KMS-11 (cell line): ENCODE measurements at regions not wholly inside any gene's neighbourhood (a gene's known extent, or its start where the extent isn't known, plus 50 kb on each side); places are given as distances from the start of the nearest gene placed in this dataset.

Experiments
- H2AFZ ChIP-seq: fragments of 200-600 bp; sonication (generic); 2 replicates; pipeline ENCODE4 v1.6.1; 2016; ENCODE audit warnings: antibody characterized with exemption, mixed run types, low read depth
- H3K27ac ChIP-seq: fragments of 200-600 bp; sonication (generic); 2 replicates; pipeline ENCODE4 v1.6.1; 2016; ENCODE audit warnings: mild to moderate bottlenecking, mixed run types
- H3K27me3 ChIP-seq: fragments of 200-600 bp; sonication (generic); 2 replicates; pipeline ENCODE4 v1.6.1; 2017; ENCODE audit warnings: mild to moderate bottlenecking, low read depth, mixed run types, moderate library complexity; ENCODE audit not compliant: insufficient read depth
- H3K36me3 ChIP-seq: fragments of 200-600 bp; sonication (generic); 2 replicates; pipeline ENCODE4 v1.6.1; 2017; ENCODE audit warnings: mild to moderate bottlenecking, mixed run types; ENCODE audit not compliant: insufficient read depth
- H3K4me1 ChIP-seq: fragments of 200-600 bp; sonication (generic); 2 replicates; pipeline ENCODE4 v1.6.1; 2016; ENCODE audit warnings: mild to moderate bottlenecking, low read depth, mixed run types; ENCODE audit not compliant: poor library complexity, severe bottlenecking
- H3K4me2 ChIP-seq: fragments of 200-600 bp; sonication (generic); 2 replicates; pipeline ENCODE4 v1.7.0; 2016; ENCODE audit warnings: mild to moderate bottlenecking, mixed run types
- H3K4me3 ChIP-seq: fragments of 200-600 bp; sonication (generic); IDR thresholded peaks from 2 replicates; pipeline ENCODE4 v1.6.1; 2017; ENCODE audit warnings: low read depth, low read length, mixed read lengths; ENCODE audit not compliant: insufficient read depth
- H3K79me2 ChIP-seq: fragments of 200-600 bp; sonication (generic); 2 replicates; pipeline ENCODE4 v1.6.1; 2016; ENCODE audit warnings: low read depth, mixed run types; ENCODE audit not compliant: insufficient read depth
- H3K9ac ChIP-seq: fragments of 200-600 bp; sonication (generic); 2 replicates; pipeline ENCODE4 v1.6.1; 2016; ENCODE audit warnings: mild to moderate bottlenecking, mixed run types
- H4K20me1 ChIP-seq: fragments of 200-600 bp; sonication (generic); 2 replicates; pipeline ENCODE4 v1.6.1; 2016; ENCODE audit warnings: mild to moderate bottlenecking, mixed run types; ENCODE audit not compliant: insufficient read depth
- TF ChIP-seq, protein P1 (sequence below): fragments of 200-600 bp; sonication (generic); conservative IDR thresholded peaks from 2 replicates; pipeline ENCODE4 v1.6.1; 2017; ENCODE audit warnings: low read depth, mild to moderate bottlenecking, antibody characterized with exemption, low read length, moderate library complexity, mixed read lengths

DNA sequence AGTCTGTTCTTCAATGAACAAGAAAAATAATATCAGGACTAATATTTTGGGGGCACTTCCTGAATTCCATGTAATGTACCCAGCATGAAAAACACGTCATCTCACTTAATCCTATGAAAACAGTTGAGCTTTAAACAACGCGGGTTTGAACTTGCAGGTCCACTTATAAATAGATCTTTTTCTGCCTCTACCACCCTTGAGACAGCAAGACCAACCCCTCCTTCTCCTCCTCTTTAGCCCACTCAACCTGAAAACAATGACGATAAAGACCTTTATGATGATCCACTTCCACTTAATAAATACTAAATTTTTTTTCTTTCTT, 203.9 kb upstream of the KRR1 start:
- TF ChIP-seq, protein P1, sequence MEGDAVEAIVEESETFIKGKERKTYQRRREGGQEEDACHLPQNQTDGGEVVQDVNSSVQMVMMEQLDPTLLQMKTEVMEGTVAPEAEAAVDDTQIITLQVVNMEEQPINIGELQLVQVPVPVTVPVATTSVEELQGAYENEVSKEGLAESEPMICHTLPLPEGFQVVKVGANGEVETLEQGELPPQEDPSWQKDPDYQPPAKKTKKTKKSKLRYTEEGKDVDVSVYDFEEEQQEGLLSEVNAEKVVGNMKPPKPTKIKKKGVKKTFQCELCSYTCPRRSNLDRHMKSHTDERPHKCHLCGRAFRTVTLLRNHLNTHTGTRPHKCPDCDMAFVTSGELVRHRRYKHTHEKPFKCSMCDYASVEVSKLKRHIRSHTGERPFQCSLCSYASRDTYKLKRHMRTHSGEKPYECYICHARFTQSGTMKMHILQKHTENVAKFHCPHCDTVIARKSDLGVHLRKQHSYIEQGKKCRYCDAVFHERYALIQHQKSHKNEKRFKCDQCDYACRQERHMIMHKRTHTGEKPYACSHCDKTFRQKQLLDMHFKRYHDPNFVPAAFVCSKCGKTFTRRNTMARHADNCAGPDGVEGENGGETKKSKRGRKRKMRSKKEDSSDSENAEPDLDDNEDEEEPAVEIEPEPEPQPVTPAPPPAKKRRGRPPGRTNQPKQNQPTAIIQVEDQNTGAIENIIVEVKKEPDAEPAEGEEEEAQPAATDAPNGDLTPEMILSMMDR, result no peak
- H3K4me3 ChIP-seq, result no peak overlapping the region
- H3K27me3 ChIP-seq, result no peaks in the 10 kb centered on the region
- H3K4me2 ChIP-seq, result no peak overlapping the region
- no peak overlapping the region for H3K27ac ChIP-seq
- H3K79me2 ChIP-seq, result no peaks in the 10 kb centered on the region
- H4K20me1 ChIP-seq, result no peaks in the 10 kb centered on the region
- no peaks in the 10 kb centered on the region for H3K36me3 ChIP-seq
- no peak overlapping the region for H2AFZ ChIP-seq
- no peaks in the 10 kb centered on the region for H3K4me1 ChIP-seq
- H3K9ac ChIP-seq, result no peak overlapping the region

DNA sequence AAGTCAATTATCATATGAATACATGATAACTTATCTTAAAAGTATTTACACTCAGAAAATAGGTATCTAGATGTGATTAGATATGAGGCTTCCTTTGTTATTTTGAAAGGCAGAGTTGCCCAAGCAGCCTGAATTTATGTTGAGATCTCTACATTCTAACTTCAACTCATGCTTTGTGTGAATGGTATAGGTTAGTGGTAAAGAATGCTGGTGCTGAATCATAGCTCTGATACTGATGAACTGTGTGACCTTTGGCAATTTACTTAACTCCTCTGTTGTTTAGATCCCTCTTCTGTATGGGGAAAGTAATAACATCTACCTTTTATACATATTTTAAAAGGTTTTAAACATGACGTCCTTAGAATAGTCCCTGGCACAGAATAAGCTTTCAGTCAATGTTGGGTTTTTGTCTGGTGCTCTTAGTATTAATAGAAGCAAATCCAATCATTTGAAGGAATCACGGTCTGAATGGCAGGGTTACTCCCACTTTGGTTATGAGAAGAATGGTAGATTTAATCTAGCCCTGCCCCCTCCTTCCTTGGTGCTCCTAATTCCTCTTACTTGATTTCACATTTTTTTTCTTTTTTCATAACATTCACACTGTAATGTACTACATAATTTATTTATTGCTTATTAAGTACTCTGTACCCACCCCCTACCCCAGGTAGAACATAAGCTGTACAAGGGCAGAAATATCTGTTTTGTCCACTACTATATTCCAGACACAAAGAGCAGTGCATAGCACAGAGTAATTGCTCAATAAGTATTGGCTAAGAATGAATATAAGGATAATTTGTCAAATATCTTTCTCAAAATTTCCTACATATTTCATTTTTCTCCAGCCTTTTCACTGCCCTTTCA, 203.3 kb upstream of the KRR1 start:
- Histone ChIP-seq H3K79me2 (no peaks in the 10 kb centered on the region), H3K27ac (no peak overlapping the region), H3K4me3 (no peak overlapping the region), H3K9ac (no peak overlapping the region), H2AFZ (no peak overlapping the region), H3K36me3 (no peaks in the 10 kb centered on the region), H3K4me2 (no peak overlapping the region), H3K27me3 (no peaks in the 10 kb centered on the region), H4K20me1 (no peaks in the 10 kb centered on the region), H3K4me1 (no peaks in the 10 kb centered on the region)
- TF ChIP-seq, protein P1, result no peak

DNA sequence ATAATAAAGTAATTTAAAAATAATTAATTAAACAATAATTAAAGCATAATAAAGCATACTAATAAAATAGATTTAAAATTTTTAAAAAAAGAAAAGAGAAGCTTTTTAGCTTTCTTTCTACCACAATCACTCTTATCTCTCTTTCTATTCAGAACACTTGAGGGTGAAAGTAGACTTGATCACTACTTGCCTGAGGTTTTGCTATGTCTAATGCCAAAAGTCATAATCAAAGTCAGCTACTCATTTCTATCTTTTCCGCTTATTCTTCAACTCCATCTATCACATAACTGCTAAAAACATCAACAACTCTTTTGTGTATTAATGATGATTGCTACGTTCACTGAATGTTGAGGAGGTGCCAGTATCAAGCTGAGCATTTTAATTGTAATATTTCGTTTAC, 202.0 kb upstream of the KRR1 start:
- no peaks in the 10 kb centered on the region for H3K36me3 ChIP-seq
- no peak overlapping the region for H3K4me2 ChIP-seq
- H3K79me2 ChIP-seq, result no peaks in the 10 kb centered on the region
- H3K9ac ChIP-seq, result no peak overlapping the region
- H3K4me3 ChIP-seq, result no peak overlapping the region
- H3K4me1 ChIP-seq, result no peaks in the 10 kb centered on the region
- H3K27me3 ChIP-seq, result no peaks in the 10 kb centered on the region
- no peak overlapping the region for H3K27ac ChIP-seq
- no peaks in the 10 kb centered on the region for H4K20me1 ChIP-seq
- H2AFZ ChIP-seq, result no peak overlapping the region
- TF ChIP-seq, protein P1, result no peak

DNA sequence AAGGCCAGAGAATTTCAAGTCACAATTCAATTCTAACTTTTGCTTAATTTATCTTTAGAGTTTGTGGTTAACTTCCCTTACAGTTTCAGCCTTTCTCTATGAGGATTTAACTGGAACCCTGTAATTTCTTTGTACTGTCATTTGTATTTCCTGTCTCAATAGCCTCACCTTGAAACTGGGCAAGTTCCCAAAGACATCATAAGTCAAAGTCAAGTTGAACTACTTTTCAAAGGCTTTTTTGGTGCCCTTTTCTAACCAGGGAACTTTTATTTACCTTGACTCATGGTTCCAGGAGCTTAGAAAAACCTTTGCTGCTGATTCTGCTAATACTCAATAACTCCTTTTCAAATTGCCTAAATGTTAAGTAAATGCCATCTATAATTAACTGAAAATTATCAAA, 200.8 kb upstream of the KRR1 start:
- H3K4me1 ChIP-seq, result no peaks in the 10 kb centered on the region
- no peaks in the 10 kb centered on the region for H3K36me3 ChIP-seq
- no peak overlapping the region for H3K27ac ChIP-seq
- H3K27me3 ChIP-seq, result no peaks in the 10 kb centered on the region
- no peak overlapping the region for H3K4me2 ChIP-seq
- TF ChIP-seq, protein P1, result no peak
- no peaks in the 10 kb centered on the region for H3K79me2 ChIP-seq
- H3K9ac ChIP-seq, result no peak overlapping the region
- no peak overlapping the region for H2AFZ ChIP-seq
- H3K4me3 ChIP-seq, result no peak overlapping the region
- H4K20me1 ChIP-seq, result no peaks in the 10 kb centered on the region
